ENCODE measurements at regions not wholly inside any gene's neighbourhood (a gene's known extent, or its start where the extent isn't known, plus 50 kb on each side); places are given as distances from the start of the nearest gene placed in this dataset.

DNA sequence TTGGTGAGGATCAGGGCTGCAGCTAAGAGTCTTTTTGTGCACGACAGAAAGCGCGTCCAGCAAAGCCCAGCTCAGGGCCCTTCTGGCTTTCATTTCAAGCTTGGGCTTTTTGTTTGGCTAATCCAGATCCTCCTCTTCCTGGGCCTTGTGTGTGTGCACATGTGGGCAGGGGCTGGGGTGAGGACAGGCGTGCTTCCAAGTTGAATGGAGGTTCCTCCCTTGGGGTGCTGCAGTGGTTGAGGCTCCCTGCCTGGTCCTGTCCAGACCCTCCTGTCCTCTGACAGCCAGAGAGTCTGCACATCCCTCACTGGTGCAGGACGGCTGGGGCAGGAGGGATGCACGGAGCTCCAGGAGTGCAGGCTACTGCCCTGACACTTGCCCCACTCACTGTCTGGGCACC is 62.0 kb upstream of the NECTIN1 start:
- WGBS, 2 donors, result 62 to 66% methylated on average over 6 of the region's 6 CpGs
- ATAC-seq (ENCODE audit: insufficient read depth, low FRiP score), result no peak
- H3K27me3 ChIP-seq (ENCODE audit: control insufficient read depth in 3 of 3, insufficient read depth in 3 of 3, low read length in 2 of 3), result no peaks in the 10 kb centered on the region

GRCh38 chr11:119790476-119790875 is 61.5 kb upstream of the NECTIN1 start:
- ATAC-seq (ENCODE audit: insufficient read depth, low FRiP score) (no peak), DNase-seq (no peak)
- no peak overlapping the region for H3K4me3 ChIP-seq
- no peaks in the 10 kb centered on the region for H3K27me3 ChIP-seq (ENCODE audit: control insufficient read depth in 3 of 3, insufficient read depth in 3 of 3, low read length in 2 of 3)
- TF ChIP-seq CTCF (IDR thresholded peaks at IDR 0.05; ENCODE audit: control extremely low read depth, extremely low read depth), result no peak
- H3K36me3 ChIP-seq (ENCODE audit: control insufficient read depth in 4 of 4, insufficient read depth in 4 of 4, low read length in 4 of 4), result no peaks in the 10 kb centered on the region
- peaks cover 0 to 12% (median 0%) of the 10 kb centered on the region in 5 donors for H3K4me1 ChIP-seq (ENCODE audit: control insufficient read depth in 5 of 5, insufficient read depth in 5 of 5, low read length in 5 of 5)
- H3K27ac ChIP-seq (ENCODE audit: low read depth in 1 of 2, low read length in 1 of 2), result no peak overlapping the region
- H3K9ac ChIP-seq (ENCODE audit: insufficient read depth in 1 of 2, low read length in 2 of 2), result no peak overlapping the region
- 64 to 67% methylated on average over 9 of the region's 9 CpGs for WGBS, 2 donors
- H3K9me3 ChIP-seq (ENCODE audit: control insufficient read depth in 4 of 4, insufficient read depth in 3 of 4, low read length in 3 of 4), result no peaks in the 10 kb centered on the region

More for the DNA sequence above, 62.0 kb upstream of the NECTIN1 start:
- Histone ChIP-seq H3K9ac (ENCODE audit: insufficient read depth in 1 of 2, low read length in 2 of 2) (no peak overlapping the region), H3K27ac (ENCODE audit: low read depth in 1 of 2, low read length in 1 of 2) (no peak overlapping the region), H3K9me3 (ENCODE audit: control insufficient read depth in 4 of 4, insufficient read depth in 3 of 4, low read length in 3 of 4) (no peaks in the 10 kb centered on the region), H3K36me3 (ENCODE audit: control insufficient read depth in 4 of 4, insufficient read depth in 4 of 4, low read length in 4 of 4) (no peaks in the 10 kb centered on the region), H3K4me3 (no peak overlapping the region), H3K4me1 (ENCODE audit: control insufficient read depth in 5 of 5, insufficient read depth in 5 of 5, low read length in 5 of 5) (peaks cover 0 to 12% (median 0%) of the 10 kb centered on the region in 5 donors)
- no peak for TF ChIP-seq CTCF (IDR thresholded peaks at IDR 0.05; ENCODE audit: control extremely low read depth, extremely low read depth)
- no peak for DNase-seq

GRCh38 chr11:119789766-119790407 is 60.9 kb upstream of the NECTIN1 start:
- no peak for DNase-seq
- 73 to 80% methylated on average over 11 of the region's 11 CpGs for WGBS, 2 donors
- no peak for TF ChIP-seq CTCF (IDR thresholded peaks at IDR 0.05; ENCODE audit: control extremely low read depth, extremely low read depth)
- H3K27me3 ChIP-seq (ENCODE audit: control insufficient read depth in 3 of 3, insufficient read depth in 3 of 3, low read length in 2 of 3), result no peaks in the 10 kb centered on the region
- H3K4me1 ChIP-seq (ENCODE audit: control insufficient read depth in 5 of 5, insufficient read depth in 5 of 5, low read length in 5 of 5), result peaks cover 0 to 12% (median 0%) of the 10 kb centered on the region in 5 donors
- H3K4me3 ChIP-seq, result no peak overlapping the region
- H3K27ac ChIP-seq (ENCODE audit: low read depth in 1 of 2, low read length in 1 of 2), result no peak overlapping the region
- H3K36me3 ChIP-seq (ENCODE audit: control insufficient read depth in 4 of 4, insufficient read depth in 4 of 4, low read length in 4 of 4), result no peaks in the 10 kb centered on the region
- no peak overlapping the region for H3K9ac ChIP-seq (ENCODE audit: insufficient read depth in 1 of 2, low read length in 2 of 2)
- no peak for ATAC-seq (ENCODE audit: insufficient read depth, low FRiP score)
- peaks cover 0 to 3% (median 0%) of the 10 kb centered on the region in 4 donors for H3K9me3 ChIP-seq (ENCODE audit: control insufficient read depth in 4 of 4, insufficient read depth in 3 of 4, low read length in 3 of 4)

Data from lung (tissue), 11 donors.